ENCODE measurements at regions not wholly inside any gene's neighbourhood (a gene's known extent, or its start where the extent isn't known, plus 50 kb on each side); places are given as distances from the start of the nearest gene placed in this dataset.
"Not testable (repeated sequence)": the region's sequence is repeated elsewhere in the genome, so short reads cannot be mapped to it uniquely, and the experiment has no call there.

DNA sequence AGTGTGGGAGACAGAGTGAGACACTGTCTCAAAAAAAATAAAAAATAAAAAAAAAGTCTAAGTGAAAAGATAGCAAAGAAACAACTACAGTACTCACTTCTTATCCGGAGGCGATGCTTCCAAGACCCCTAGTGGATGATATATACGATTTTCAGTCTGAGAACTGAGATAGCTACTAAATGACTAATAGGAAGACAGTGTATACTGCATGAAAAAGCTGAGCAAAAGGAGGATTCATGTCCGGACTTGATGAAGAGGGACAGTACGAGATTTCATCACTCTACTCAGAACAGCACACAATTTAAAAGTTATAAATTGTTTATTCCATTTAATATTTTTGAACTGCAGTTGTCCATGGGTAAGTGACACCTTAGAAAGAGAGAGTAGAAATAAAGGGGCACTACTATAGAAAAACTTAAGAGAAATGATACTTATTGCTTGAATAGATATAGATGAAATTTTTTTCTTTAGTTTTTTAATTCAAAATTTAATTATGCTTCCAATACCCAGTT lies 190.7 kb downstream of the POTEB3 start:
- POLR2A ChIA-PET; H3K27me3 Mint-ChIP-seq; H3K36me3 Mint-ChIP-seq (ENCODE audit: low read depth); H3K9me3 Mint-ChIP-seq; DNase-seq; H3K27ac Mint-ChIP-seq; H3K4me1 Mint-ChIP-seq; H3K4me3 Mint-ChIP-seq; CTCF ChIA-PET: not testable (repeated sequence)
